HG03520 (cell line): ENCODE measurements at regions not wholly inside any gene's neighbourhood (a gene's known extent, or its start where the extent isn't known, plus 50 kb on each side); places are given as distances from the start of the nearest gene placed in this dataset.
"Not testable (repeated sequence)": the region's sequence is repeated elsewhere in the genome, so short reads cannot be mapped to it uniquely, and the experiment has no call there.

Source experiments
- ATAC-seq: cut with Tn5 transposase; IDR thresholded peaks from one replicate; pipeline ENCODE4 v1.9.1; 2021; ENCODE audit warnings: mild to moderate bottlenecking, moderate library complexity; ENCODE audit not compliant: unreplicated experiment

DNA sequence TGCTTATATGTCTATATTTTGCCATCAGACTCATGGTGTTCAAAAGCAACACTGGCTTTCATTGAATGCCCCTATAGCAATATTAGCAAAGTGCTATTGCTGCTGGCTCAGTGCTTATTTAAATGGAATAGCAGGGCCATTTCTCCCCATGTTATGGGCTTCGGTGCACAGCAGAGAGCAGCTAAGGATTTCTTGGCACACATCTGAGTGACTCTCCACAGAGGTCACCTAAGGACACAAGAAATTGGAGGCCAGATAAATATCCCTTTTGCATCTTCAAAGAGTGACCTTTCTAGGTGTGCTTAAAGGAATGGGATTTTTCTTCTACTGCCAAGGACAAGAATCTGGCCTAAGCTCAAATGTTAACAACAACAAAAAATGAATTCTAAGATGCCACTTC is 751.8 kb downstream of the CDH11 start:
- no peak for ATAC-seq

DNA sequence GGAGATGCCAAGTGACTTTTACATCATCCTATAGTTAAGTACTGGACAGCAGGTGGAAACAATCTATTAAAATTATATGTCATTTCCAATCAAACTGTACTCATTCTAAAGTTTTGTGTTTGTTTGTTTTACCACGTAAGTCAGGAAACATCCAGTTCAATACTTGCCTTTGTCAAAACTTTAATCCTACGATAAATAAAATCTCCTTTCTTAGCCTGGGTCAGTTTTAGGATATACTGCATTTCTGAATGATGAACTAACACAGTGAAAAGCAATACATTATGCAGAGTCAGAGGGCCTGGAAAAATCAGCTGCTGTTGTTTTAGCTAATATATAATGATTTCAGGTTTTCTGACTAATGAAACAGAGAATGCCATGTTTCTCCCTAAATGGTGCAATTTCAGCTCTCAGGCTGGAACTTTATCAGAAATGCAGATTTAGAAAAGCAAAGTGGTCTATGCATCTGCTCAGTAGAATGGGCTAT is 756.4 kb downstream of the CDH11 start:
- ATAC-seq = no peak

DNA sequence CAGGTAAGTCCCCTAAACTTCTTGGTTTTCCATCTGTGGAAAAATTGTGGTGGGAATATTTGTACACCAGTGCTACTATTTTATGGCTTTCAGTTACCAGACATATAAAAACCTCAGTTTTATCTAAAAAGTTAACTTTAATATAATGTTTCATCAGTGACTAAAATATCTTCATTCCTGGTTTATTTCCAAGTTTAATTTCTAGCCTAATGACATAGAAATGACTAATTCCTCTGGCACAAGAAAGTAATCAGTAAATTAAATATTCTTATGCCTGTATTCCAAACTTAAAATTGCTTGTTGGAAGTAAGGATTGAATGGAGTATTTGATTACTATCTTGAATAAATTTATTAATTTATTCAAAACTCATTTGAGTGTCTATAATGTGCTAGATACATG is 757.0 kb downstream of the CDH11 start:
- ATAC-seq = no peak

DNA sequence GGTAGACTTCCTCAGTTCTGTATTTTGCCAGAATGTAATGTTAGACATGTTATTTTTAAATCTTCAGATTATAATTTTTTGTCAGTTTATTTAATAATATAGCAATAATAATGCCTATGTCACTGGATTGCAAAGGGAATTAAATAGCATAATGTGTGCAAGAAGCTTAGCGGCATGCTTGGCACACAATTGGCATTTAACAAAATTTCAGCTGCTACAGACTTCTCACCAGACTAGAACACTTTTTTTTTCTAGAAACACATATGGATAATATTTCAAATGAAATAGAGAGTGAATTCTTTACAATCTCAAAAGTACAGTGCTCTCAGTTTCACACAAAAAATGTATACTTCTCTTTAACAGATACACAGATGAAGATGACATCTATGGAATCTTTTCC is 757.4 kb downstream of the CDH11 start:
- ATAC-seq = no peak

DNA sequence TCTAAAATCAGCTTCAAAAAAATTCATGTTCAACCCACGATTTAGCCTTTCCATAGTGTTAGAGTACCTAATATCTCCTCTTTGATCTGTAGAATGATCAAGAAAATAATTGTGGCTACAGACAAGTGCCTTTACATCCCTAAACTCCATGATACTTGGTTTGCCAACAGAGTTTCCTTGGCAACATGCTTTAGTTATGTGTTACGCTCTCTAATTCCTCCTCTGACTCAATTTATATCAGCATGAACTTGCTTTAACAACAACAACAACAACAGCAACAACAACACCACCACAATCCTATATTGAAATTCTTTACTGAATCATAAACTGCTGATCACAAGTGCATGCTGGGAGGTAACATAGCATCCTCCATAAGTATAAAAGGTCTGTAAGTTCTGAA is 757.8 kb downstream of the CDH11 start:
- ATAC-seq = no peak

DNA sequence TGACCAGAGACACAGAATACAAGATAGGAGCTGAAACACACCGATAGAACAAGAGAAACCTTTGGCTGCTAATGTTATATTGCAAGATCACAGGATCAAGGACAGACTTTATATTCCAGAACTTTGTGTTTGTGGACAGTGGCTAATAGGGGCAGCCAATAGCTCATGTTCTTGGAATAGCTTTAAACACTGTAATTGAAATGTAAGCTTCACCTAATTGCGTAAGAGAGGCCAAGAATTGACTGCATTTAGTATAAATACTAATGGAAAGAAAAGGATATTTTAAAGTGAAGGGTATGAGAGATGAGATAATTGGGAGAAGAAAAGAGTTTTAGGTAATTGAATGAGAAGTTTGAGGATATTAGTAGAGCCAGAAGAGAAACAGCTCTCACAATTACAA is 758.8 kb downstream of the CDH11 start:
- ATAC-seq = no peak

DNA sequence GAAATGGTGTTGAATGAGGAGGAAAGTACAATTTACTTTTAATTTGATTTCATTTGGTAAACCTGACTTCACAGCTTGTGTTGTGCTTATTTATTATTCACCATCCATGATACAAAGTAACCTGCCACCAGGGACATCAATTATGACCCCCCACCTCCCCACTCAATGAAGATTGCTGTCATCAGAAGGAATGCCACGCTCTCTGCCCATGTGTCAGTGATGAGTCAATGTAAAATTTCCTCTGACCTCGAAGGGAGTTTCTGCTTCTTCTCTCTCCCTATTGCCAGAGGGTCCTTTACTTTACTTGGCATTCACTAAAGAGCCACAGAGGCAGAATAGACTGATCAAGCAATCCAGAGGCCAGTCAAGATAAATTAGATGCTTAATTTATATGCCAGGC is 759.7 kb downstream of the CDH11 start:
- ATAC-seq = no peak

DNA sequence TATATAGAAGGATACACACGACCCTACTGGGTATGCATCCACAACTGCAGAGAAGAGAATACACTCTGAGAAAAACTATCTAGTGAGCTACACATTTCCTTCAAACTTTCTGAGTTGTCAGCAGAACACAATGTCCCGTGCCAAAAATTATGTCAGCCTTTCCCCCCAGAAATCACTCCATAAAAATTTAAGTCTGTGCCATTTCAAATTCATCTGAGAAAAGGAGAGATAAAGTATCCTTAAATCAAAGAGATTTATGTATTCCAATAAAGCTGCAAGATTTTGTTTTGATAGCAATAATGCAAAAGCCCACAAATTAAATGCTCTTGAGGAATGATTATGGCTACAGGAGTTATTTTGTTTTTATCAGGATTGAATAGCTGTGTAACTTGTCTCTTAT is 760.1 kb downstream of the CDH11 start:
- ATAC-seq = no peak

DNA sequence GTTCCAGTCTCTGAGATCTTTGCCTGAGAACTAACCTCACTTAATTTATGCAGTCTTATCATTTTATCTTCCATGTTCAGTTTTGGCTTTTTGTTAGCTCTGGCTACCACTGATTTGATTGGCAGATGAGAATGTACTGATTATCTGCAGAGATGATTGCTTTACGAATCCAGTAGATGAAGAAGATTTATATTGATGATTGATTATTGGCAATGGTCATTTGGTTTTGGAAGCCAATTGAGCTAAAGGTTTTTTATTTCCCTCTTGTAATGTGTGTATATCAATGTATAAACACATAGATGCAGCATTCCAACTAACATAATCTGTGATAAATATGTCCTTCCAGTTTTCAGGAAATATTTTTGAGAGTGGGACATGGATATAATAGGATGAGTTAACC is 763.6 kb downstream of the CDH11 start:
- ATAC-seq = no peak

DNA sequence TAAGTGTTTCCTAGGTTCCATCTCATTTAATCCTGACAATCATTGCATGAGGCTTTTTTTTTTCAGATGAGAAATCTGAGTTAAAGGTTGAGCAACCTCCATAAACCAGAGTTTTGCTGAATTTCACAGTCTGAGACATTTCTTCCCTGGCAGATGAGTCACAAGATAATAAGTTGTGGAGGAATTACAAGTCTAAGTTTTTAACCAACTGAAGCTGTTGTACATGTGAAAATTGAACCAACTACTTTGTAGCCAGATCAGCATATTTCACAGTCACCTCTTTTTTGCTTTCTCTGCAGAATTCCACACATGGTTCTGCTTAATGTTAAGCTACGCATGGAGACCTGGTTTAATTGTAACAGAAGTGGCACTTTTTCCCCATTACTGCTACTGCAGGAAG is 765.6 kb downstream of the CDH11 start:
- ATAC-seq = no peak

DNA sequence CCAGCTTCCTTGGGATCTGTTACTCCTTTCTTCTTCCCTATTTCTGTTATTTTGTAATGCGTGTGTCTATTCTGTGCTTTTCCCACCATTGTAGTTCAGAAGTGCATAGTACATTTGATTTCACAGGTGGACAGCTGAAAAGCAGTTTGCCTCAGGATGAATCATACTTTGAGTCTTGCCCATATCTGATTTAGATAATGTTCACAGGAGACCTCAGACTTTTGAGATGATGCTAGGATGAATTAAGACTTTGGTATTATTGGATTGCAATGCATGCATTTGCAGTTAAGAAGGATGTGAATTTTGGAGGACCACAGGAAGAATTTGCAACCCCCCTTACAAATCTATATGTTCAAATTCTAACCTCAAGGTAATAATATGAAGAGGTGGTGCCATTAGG is 769.6 kb downstream of the CDH11 start:
- no peak for ATAC-seq

DNA sequence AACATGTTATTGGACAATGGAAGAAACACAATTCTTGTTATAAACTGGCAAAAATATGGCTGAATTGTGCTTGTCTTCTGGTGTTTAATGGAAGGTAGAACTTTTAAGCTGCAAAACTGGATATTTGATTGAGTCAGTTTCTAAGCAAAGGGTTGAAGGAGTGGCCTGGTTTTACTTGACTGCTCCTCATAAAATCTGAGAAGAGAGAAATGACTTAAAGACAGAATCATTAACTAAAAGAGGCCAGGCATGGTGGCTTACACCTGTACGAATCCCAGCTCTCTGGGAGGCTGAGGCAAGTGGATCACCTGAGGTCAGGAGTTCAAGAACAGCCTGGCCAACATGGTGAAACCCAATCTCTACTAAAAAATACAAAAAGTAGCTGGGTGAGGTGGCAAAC is 770.7 kb downstream of the CDH11 start:
- no peak for ATAC-seq

DNA sequence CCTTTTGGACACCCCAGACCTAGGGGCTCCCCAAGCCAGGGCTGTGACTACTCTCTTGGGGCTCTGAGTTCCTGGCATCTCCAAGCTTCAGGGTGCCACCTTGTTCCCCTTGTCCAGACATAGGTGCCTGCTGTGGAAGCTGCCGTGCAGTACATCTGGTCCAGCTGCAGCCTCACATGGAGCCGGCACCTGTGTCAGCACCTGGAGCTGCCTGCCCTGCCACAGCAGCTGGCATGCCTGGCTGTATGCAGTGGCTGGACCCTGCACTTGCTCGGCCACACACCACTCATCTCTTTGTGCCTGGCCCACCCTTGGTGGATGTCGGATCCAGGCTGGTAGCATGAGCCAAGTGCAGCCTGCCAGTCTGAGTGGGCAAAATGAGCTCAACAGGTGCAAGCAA is 775.8 kb downstream of the CDH11 start:
- ATAC-seq = no peak

DNA sequence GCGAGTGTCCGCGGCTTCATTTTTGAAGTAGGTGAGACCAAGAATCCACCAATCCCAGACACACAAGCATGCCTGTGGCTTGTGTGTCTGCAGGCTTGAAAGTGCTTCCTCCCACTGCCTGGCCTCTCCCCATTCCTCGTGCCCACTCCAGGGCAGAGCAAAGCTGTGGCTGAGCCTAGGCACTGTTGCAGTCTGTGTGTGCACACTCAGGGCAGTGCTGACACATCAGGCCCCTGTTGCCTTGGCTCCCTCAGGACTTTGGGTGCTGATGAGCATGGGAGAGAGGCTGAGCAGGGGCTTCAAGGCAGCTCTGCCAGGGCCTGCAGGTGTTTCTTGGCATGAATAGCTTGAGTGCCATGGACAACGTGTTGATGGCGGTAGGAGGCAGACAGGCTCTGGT is 776.7 kb downstream of the CDH11 start:
- ATAC-seq = no peak

DNA sequence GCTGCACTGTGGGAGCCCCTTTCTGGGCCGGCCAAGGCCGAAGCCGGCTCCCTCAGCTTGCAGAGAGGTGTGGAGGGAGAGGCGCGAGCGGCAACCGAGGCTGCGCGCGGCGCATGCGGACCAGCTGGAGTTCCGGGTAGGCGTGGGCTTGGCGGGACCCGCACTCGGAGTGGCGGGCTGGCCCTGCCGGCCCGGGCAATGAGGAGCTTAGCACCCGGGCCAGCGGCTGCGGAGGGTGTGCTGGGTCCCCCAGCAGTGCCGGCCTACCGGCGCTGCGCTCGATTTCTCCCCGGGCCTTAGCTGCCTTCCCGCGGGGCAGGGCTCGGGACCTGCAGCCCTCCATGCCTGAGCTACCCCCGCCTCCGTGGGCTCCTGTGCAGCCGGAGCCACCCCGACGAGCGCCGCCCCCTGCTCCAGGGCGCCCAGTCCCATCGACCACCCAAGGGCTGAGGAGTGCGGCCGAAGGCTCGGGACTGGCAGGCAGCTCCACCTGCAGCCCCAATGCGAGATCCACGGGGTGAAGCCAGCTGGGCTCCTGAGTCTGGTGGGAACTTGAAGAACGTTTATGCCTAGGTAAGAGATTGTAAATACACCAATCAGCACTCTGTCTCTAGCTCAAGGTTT is 777.9 kb downstream of the CDH11 start:
- ATAC-seq = not testable (repeated sequence)

DNA sequence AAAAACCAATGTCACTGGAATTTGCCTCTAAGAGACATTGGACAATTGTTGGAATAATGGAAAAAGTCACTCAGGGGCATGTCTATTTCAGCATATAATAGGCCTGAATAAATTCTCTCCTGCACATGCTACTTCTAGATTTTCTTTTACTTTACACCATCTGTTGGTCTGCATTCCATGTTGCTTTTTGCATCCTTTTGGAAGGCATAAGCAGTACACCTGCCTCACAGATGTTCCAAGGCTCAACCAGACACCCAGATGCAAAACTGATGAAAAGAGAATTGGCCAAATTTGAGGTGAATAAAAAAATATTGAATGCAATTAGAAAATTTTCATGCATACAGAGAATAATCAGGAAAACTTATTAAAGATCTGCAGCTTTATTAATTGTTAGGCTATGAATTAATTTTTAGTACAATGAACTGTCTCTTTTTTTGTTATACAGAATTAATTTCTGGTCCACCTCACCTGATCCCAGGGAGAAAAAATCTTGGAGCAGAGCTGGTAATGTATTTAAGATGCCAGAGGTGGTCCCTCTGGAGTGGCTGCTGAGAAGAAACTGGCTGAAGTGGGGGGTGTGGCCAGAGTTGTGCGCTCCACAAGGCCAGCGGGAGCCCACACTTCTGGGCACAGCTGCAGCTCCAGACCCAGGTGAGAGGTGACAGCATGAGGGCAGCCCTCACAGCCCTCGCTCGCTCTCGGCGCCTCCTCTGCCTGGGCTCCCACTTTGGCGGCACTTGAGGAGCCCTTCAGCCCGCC is 778.6 kb downstream of the CDH11 start:
- no peak for ATAC-seq

DNA sequence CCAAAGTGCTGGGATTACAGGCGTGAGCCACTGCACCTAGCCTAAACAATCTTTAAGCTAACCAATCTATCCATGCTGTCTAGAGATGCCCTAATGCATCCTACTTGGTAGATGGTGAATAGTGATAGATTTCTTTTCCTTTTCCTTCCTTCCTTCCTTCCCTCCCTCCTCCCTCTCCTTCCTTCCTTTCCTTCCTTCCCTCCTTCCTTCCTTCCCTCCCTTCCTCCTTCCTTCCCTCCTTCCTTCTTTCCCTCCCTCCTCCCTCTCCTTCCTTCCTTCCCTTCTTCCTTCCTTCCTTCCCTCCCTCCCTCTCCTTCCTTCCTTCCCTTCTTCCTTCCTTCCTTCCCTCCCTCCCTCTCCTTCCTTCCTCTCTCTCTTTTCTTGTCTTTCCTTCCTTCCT is 780.5 kb downstream of the CDH11 start:
- not testable (repeated sequence) for ATAC-seq

DNA sequence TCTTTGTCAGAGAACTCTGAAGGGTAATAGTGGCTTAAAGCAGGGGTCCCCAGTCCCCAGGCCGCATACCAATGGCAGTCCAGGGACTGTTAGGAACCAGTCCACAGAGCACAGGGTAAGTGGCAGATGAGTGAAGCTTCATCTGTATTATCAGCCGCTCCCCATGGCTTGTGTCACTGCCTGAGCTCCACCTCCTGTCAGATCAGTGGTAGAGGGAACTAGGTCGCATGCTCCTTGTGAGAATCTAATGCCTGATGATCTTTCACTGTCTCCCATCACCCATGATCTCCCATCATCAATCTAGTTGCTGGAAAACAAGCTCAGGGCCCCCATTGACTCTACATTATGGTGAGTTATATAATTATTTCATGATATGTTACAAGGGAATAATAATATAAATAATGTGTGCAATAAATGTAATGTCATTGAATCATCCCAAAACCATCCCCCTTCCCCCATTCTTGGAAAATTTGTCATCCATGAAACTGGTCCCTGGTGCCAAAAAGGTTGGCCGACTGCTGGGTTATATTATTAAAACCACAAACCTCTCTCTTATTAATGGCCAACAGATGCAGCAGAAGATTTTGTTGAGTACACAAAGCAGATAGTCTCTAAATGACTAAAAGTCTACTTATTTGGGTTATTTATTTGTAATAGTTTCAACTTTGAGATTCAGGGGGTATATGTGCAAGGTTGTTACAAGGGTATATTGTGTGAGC is 782.7 kb downstream of the CDH11 start:
- ATAC-seq = no peak

DNA sequence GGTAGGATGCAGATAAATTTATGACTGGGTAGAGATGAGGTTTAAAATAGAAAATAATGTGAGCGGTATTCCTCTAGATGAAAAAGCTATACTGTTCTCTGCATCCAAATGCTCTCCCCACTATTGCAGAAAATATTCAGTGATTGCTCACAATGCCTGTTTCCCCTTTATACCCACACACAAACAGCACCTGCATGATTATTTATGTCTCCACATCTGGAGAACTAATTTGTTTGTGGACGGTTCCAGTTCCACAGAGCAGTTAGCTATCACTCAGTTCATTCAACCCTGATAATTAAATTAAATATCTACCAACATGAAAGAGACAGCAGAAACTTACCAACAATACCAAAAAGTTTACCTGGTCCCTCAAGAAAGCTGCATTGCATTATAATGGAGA is 800.0 kb downstream of the CDH11 start:
- ATAC-seq = no peak

DNA sequence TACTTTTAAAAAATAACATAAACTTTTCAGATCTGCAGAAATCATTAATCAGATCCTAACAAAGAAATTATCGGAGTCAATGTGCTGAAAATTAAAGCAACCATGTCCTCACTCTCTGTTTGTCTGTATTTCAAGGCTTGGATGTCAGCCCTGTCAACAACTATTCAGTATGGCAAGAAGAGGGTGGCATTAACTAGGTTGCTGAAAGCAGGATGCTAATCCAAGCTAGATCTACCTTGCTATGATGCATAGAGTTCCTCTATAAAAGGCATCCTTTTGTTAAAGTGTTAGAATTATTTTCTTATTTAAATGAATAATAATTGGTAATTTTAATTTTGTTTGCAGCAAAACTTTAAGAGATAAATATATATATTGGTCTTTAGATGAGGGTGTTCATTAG is 800.8 kb downstream of the CDH11 start:
- ATAC-seq = no peak

DNA sequence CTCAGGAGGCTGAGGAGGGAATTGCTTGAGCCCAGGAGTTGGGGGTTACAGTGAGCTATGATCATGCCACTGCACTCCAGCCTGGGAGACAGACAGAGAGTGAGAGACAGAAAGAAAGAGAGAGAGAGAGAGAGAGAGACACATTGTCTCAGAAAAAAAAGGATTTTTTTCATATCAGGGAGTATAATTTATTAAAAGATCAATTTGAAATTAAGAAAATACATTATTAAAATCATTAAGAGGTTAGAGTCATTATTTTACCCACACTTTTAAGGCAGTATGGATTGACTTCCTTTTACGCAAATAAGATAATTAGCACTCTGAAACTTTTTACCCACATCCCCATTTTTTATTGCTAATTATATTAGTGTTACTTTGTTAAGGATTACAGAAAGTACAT is 804.3 kb downstream of the CDH11 start:
- no peak for ATAC-seq

DNA sequence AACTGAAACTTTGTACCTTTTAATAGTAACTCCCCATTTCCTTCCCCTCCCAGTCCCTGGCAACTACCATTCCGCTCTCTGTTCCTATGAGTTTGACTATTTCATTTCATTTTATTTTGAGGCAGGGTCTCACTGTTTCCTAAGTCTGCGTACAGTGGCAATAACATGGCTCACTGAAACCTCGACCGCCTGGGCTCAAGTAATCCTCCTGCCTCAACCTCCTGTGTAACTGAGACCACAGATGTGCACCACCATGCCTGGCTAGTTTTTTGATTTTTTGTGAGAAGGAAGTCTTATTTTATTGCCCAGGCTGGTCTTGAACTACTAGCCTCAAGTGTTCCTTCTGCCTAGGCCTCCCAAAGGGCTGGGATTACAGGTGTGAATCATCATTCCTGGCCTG is 808.1 kb downstream of the CDH11 start:
- ATAC-seq = no peak
